OCI-LY3 (cell line): ENCODE measurements at regions not wholly inside any gene's neighbourhood (a gene's known extent, or its start where the extent isn't known, plus 50 kb on each side); places are given as distances from the start of the nearest gene placed in this dataset.
"Not testable (repeated sequence)": the region's sequence is repeated elsewhere in the genome, so short reads cannot be mapped to it uniquely, and the experiment has no call there.

Experiments used
- EZH2phosphoT487 ChIP-seq: fragments of 200-600 bp; shearing (Covaris generic); IDR thresholded peaks from 2 replicates; pipeline ENCODE4 v1.6.1; 2018; ENCODE audit warnings: antibody characterized with exemption, mixed run types, low read depth
- TF ChIP-seq, protein P1 (sequence below): fragments of 200-600, 300-600 bp; sonication (generic); IDR thresholded peaks from 2 replicates; pipeline ENCODE4 v1.5.1; 2014; ENCODE audit warnings: antibody characterized with exemption, low read length, low read depth

DNA sequence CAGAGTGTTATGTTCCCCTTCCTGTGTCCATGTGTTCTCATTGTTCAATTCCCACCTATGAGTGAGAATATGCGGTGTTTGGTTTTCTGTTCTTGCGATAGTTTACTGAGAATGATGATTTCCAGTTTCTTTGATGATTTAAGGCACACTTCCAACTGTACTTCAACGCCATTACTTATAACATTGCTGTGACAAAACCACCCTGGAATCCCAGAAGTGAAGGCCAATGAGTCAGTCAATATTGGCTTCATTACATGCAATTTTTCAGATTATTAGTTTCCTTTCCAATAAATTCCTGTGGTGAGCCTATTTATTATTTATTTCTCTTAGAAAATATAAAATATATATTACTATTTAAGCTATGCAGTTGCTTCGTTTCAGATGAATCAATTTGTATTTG is 153.5 kb upstream of the LRP1B start:
- TF ChIP-seq, protein P1, sequence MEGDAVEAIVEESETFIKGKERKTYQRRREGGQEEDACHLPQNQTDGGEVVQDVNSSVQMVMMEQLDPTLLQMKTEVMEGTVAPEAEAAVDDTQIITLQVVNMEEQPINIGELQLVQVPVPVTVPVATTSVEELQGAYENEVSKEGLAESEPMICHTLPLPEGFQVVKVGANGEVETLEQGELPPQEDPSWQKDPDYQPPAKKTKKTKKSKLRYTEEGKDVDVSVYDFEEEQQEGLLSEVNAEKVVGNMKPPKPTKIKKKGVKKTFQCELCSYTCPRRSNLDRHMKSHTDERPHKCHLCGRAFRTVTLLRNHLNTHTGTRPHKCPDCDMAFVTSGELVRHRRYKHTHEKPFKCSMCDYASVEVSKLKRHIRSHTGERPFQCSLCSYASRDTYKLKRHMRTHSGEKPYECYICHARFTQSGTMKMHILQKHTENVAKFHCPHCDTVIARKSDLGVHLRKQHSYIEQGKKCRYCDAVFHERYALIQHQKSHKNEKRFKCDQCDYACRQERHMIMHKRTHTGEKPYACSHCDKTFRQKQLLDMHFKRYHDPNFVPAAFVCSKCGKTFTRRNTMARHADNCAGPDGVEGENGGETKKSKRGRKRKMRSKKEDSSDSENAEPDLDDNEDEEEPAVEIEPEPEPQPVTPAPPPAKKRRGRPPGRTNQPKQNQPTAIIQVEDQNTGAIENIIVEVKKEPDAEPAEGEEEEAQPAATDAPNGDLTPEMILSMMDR: not testable (repeated sequence)
- not testable (repeated sequence) for TF ChIP-seq EZH2phosphoT487
